Fibroblast of lung (primary cell): ENCODE measurements at regions not wholly inside any gene's neighbourhood (a gene's known extent, or its start where the extent isn't known, plus 50 kb on each side); places are given as distances from the start of the nearest gene placed in this dataset.

Experiments
- DNase-seq, 2 donors: peaks; one replicate each; pipeline versions ENCODE4 v3.0.0 to v3.0.0-alpha.2; 2010; ENCODE audit warnings: low read depth in 2 of 2
- H2AFZ ChIP-seq: 2 replicates; pipeline ENCODE4 v1.5.1; 2012; ENCODE audit warnings: low read length, control low read depth, inconsistent platforms
- H3K27ac ChIP-seq: 2 replicates; pipeline ENCODE4 v1.5.1; 2011; ENCODE audit warnings: low read length, control low read depth; ENCODE audit not compliant: insufficient read depth
- H3K27me3 ChIP-seq: 2 replicates; pipeline ENCODE4 v1.5.1; 2011; ENCODE audit warnings: mild to moderate bottlenecking, low read length; ENCODE audit not compliant: control insufficient read depth, insufficient read depth
- H3K36me3 ChIP-seq: 2 replicates; pipeline ENCODE4 v1.5.1; 2011; ENCODE audit warnings: low read length; ENCODE audit not compliant: control insufficient read depth, insufficient read depth
- H3K4me1 ChIP-seq: 2 replicates; pipeline ENCODE4 v1.5.1; 2011; ENCODE audit warnings: low read length; ENCODE audit not compliant: control insufficient read depth, insufficient read depth; ENCODE audit errors: extremely low read depth
- H3K4me2 ChIP-seq: 2 replicates; pipeline ENCODE4 v1.5.1; 2011; ENCODE audit warnings: low read length, control low read depth; ENCODE audit not compliant: insufficient read depth; ENCODE audit errors: extremely low read depth
- H3K4me3 ChIP-seq, 4 experiments: fragments of 200-600 bp in 1 of 4; sonication (generic) in 1 of 4; replicated peaks in 1 of 4; 2 replicates each; pipeline ENCODE4 v1.5.1; 2011 to 2016; ENCODE audit warnings: low read length in 4 of 4, low read depth in 3 of 4, mild to moderate bottlenecking in 3 of 4, control low read depth in 2 of 4, inconsistent platforms in 1 of 4, mixed read lengths in 1 of 4; ENCODE audit not compliant: insufficient read depth in 1 of 4; ENCODE audit errors: control extremely low read depth in 1 of 4
- H3K79me2 ChIP-seq: 2 replicates; pipeline ENCODE4 v1.5.1; 2012; ENCODE audit warnings: mild to moderate bottlenecking, low read length, inconsistent platforms; ENCODE audit not compliant: control insufficient read depth, insufficient read depth
- H3K9ac ChIP-seq: 2 replicates; pipeline ENCODE4 v1.5.1; 2011; ENCODE audit warnings: mild to moderate bottlenecking, low read length, control low read depth; ENCODE audit not compliant: insufficient read depth
- H3K9me3 ChIP-seq: 2 replicates; pipeline ENCODE4 v1.5.1; 2012; ENCODE audit warnings: low read depth, low read length; ENCODE audit not compliant: control insufficient read depth, insufficient read depth
- H4K20me1 ChIP-seq: 2 replicates; pipeline ENCODE4 v1.5.1; 2011; ENCODE audit warnings: low read length; ENCODE audit not compliant: control insufficient read depth, insufficient read depth; ENCODE audit errors: extremely low read depth
- CTCF ChIP-seq, 2 donors: IDR thresholded peaks in 1 of 2; conservative IDR thresholded peaks in 1 of 2; 1 replicate in 1 of 2; 2 replicates in 1 of 2; pipeline ENCODE4 v1.5.1; 2011 to 2012; ENCODE audit warnings: low read length in 2 of 2, control low read depth in 1 of 2, inconsistent platforms in 1 of 2, low read depth in 1 of 2, mild to moderate bottlenecking in 1 of 2
- EZH2 ChIP-seq: IDR thresholded peaks from 2 replicates; pipeline ENCODE4 v1.5.1; 2012; ENCODE audit warnings: low read length, control low read depth, mild to moderate bottlenecking; ENCODE audit errors: missing control alignments

DNA sequence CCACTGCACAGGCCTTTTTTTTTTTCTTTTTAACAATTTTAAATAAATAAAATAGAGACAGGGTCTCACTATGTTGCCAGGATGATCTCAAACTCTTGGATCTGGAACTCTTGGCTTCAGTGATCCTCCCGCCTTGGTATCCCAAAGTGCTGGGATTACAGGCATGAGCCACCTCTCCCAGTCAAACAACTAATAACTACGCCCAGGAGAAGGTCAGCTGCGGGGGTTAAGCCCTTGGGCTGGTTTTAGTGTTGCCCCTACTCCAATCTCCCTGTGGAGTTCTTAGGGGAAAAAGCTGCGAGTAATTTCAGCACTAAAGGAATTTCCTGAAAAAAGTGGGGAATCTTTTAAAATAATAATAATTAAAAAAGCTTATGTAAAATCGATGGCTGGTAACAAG, 96.4 kb upstream of the XPO1 start:
- H3K9ac ChIP-seq, result no peak overlapping the region
- no peaks in the 10 kb centered on the region for H3K79me2 ChIP-seq
- H3K27me3 ChIP-seq, result no peaks in the 10 kb centered on the region

GRCh38 chr2:61633250-61633649, 95.1 kb upstream of the XPO1 start:
- Histone ChIP-seq H3K79me2 (no peaks in the 10 kb centered on the region), H3K27me3 (no peaks in the 10 kb centered on the region), H4K20me1 (no peaks in the 10 kb centered on the region), H3K9ac (no peak overlapping the region), H2AFZ (no peak overlapping the region), H3K36me3 (no peaks in the 10 kb centered on the region), H3K4me1 (no peaks in the 10 kb centered on the region), H3K4me2 (no peak overlapping the region), H3K27ac (no peak overlapping the region), H3K9me3 (no peaks in the 10 kb centered on the region), H3K4me3 (no peak overlapping the region)
- peak in 1 of 2 donors; percentile 12 for DNase-seq
- TF ChIP-seq CTCF (conservative IDR thresholded peaks at IDR 0.05 in 1 of 2, IDR thresholded peaks at IDR 0.05 in 1 of 2; ENCODE audit: low read depth in 1 of 2, low read length in 2 of 2), result no peak
- no peak for TF ChIP-seq EZH2

More for the DNA sequence above, 96.4 kb upstream of the XPO1 start:
- H3K4me3 ChIP-seq, result no peak overlapping the region
- no peak for DNase-seq
- H3K9me3 ChIP-seq, result no peaks in the 10 kb centered on the region
- H4K20me1 ChIP-seq, result no peaks in the 10 kb centered on the region
- no peaks in the 10 kb centered on the region for H3K36me3 ChIP-seq
- no peak overlapping the region for H3K27ac ChIP-seq
- no peak overlapping the region for H3K4me2 ChIP-seq
- TF ChIP-seq CTCF (conservative IDR thresholded peaks at IDR 0.05 in 1 of 2, IDR thresholded peaks at IDR 0.05 in 1 of 2; ENCODE audit: low read depth in 1 of 2, low read length in 2 of 2) (no peak), EZH2 (no peak)
- H3K4me1 ChIP-seq, result no peaks in the 10 kb centered on the region
- H2AFZ ChIP-seq, result no peak overlapping the region

- H3K27ac ChIP-seq, result no peak overlapping the region
- no peaks in the 10 kb centered on the region for H3K36me3 ChIP-seq
- H3K4me3 ChIP-seq, result no peak overlapping the region
- no peaks in the 10 kb centered on the region for H3K4me1 ChIP-seq
- H3K79me2 ChIP-seq, result no peaks in the 10 kb centered on the region
- no peak overlapping the region for H3K4me2 ChIP-seq
- TF ChIP-seq CTCF (conservative IDR thresholded peaks at IDR 0.05 in 1 of 2, IDR thresholded peaks at IDR 0.05 in 1 of 2; ENCODE audit: low read depth in 1 of 2, low read length in 2 of 2) (no peak), EZH2 (no peak)
- no peaks in the 10 kb centered on the region for H3K27me3 ChIP-seq
- no peak overlapping the region for H2AFZ ChIP-seq
- H3K9me3 ChIP-seq, result no peaks in the 10 kb centered on the region
- H3K9ac ChIP-seq, result no peak overlapping the region
- no peaks in the 10 kb centered on the region for H4K20me1 ChIP-seq
- peak in 1 of 2 donors; percentile 53 for DNase-seq
Observed at GRCh38 chr2:61632276-61633169, 94.4 kb upstream of the XPO1 start.
